HG03432 (cell line): ENCODE measurements at regions not wholly inside any gene's neighbourhood (a gene's known extent, or its start where the extent isn't known, plus 50 kb on each side); places are given as distances from the start of the nearest gene placed in this dataset.
"Not testable (repeated sequence)": the region's sequence is repeated elsewhere in the genome, so short reads cannot be mapped to it uniquely, and the experiment has no call there.

Experiments used
- ATAC-seq: cut with Tn5 transposase; IDR thresholded peaks from one replicate; pipeline ENCODE4 v1.9.1; 2021; ENCODE audit warnings: mild to moderate bottlenecking, moderate library complexity; ENCODE audit not compliant: unreplicated experiment

DNA sequence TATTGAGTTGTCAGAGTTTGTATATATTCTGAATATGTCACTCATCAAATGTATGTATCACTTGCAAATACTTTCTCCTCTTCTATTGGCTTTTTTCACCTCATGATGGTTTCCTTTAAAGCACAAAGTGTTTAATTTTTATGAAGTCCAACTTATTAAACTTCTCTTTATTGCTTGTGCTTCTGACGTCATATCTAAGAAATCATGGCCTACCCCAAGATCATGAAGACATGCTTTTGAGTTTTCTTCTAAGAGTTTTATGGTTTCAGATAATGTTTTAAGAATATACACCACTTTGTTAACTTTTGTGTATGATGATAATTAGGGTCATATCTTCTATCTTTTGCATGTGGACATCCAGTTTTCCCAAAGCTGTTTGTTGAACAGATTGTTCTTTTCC, 417.2 kb upstream of the ATP10A start:
- no peak for ATAC-seq

DNA sequence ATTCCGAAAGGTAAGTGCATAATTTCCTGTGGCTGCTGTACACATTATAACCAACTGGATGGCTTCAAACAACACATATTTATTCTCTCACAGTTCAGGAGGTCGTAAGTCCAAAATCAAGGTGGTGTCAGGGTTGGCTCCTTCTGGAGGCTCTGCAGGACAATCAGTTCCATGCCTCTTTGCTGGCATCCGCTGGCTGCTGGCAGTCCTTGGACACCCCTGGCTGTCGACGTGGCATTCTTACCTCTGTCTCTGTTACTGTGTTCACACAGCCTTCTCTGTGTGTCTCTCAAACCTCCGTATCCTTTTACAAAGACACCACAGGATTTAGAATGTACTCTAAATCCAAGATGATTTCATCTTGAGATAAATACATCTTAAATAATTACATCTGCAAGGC, 398.8 kb upstream of the ATP10A start:
- ATAC-seq: no peak

DNA sequence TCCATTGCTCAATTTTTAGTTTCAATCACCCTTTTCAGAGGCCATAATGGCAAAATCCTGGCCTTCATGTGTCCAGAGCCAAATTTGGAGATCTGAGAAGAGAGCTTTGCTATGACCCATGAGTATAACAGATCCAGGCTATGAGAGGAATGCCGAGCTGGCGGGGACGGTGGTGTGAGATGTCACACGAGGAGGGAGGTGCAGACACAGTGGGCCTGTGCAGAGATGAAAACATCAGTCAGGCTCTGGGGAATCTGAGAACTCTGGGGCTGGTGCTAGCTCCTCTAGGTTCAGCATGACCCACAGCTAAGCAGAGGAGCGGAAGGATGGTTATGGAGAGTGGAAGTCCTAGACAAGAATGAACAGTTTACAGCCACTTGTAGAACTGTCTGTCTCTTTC, 398.3 kb upstream of the ATP10A start:
- ATAC-seq: no peak

DNA sequence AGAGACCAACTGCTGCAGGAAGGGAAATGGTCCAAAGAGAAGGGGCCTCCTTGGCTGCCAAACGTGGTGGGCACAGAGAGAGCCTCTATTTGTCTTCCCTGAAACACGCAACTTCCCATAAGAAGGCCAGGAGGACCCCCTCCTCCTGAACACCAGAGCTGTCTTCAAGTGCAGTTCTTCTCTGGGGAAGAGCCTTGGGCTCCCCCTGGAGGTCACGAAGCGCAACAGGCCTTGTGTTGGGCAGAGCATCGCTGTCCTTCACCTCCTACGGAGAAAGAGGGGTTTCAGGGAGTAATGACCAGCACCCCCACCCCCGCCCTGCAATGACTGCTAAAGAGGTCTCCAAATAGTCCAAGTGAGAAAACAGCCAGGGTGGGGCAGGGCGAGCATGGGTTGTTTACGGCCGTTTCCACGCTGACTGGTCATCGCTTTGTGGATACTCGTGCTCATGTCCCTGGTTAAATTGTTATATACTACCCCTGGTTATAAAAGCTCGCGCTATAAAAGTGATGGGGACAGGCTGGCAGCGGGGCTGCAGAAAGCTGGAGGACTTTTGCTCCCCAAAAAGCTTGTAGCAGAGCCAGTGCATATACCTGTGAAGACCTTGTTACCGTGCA, 397.5 kb upstream of the ATP10A start:
- no peak for ATAC-seq

DNA sequence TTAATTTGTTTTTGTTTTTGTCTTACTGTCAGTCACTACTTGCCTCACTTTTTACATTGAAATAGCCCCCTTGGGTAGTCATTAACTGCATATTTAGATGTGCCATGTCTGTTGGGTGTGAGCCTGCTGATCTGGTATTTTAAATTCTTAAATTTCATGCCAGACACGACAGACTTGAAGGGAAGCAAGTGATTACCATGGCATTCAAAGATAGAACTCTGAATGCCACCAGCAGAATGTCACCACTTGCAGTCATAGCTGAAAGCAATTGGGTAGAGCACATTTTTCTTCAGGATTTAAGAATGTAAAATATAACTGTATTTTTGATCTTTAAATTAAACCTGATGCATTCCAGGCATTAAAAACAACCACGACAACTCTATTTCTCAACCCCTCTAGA, 396.5 kb upstream of the ATP10A start:
- ATAC-seq: no peak

DNA sequence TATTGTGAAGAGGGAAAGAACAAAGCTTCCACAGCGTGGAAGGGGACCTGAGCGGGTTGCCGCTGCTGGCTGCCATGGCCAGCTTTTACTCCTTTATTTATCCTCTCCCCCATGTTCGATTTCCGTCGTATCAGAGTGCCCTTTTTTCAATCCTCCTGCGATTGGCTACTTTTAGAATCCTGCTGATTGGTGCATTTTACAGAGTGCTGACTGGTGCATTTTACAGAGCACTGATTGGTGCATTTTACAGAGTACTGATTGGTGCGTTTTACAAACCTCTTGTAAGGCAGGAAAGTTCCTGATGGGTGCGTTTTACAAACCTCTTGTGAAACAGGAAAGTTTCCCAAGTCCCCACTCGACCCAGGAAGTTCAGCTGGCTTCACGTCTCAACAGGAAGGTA, 381.7 kb upstream of the ATP10A start:
- ATAC-seq: not testable (repeated sequence)

DNA sequence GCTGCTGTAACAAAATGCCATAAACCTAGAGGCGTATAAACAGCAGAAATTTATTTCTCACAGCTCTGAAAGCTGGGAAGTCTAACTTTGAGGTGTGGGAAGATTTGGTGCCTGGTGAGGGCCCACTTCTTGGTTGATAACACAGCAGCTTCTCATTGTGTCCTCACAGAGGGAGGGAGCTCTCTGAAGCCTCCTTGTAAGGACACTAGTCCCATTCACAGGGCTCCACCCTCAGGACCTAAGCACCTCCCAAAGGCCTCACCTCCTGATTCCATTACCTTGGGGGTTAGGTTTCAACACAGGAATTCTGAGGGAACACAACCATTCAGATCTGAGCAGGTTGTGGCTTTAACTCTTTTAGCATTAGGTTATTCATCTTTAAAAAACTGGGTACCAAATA, 380.3 kb upstream of the ATP10A start:
- ATAC-seq: no peak

DNA sequence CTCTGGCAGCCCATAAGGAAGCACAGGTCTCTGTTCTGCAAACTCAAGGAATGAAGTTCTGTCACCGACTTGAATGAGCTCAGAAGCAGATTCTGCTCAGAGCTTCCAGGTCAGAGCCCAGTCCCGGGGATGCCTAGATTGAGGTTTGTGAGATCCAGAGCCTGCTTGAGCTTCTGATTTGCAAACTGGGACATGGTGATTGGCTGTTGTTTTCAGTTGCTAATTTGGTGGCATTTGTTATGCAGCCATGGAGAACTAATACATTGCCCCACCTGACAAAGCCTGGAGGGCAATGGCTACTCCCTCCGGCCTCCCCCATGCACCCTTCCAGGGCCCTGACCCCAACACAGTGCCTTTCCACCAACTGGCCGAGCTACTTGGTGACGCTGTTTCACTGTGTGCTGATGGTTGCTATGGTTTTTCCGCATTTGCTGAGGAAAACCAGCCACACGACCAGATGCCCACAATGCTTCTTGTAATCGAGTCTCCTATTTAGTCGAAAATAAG, 379.5 kb upstream of the ATP10A start:
- ATAC-seq: no peak

DNA sequence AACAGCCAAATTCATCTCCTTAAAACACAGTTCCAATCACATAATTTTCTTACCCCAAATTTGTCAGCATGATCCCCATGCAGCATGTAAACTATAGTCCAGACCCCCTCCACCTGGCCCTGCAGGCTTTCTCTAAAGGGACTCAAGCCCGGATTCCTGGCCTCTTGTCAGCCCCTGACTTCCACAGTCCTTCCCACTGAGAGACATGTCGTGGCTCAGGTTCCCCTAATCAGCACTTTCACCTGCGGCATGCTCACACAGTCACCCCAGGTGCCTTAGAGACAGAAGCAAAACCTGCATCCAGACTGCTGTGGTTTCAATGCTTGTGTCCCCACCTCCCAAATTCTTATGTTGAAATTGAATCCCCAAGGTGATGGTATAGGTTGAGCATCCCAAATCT, 372.7 kb upstream of the ATP10A start:
- no peak for ATAC-seq

DNA sequence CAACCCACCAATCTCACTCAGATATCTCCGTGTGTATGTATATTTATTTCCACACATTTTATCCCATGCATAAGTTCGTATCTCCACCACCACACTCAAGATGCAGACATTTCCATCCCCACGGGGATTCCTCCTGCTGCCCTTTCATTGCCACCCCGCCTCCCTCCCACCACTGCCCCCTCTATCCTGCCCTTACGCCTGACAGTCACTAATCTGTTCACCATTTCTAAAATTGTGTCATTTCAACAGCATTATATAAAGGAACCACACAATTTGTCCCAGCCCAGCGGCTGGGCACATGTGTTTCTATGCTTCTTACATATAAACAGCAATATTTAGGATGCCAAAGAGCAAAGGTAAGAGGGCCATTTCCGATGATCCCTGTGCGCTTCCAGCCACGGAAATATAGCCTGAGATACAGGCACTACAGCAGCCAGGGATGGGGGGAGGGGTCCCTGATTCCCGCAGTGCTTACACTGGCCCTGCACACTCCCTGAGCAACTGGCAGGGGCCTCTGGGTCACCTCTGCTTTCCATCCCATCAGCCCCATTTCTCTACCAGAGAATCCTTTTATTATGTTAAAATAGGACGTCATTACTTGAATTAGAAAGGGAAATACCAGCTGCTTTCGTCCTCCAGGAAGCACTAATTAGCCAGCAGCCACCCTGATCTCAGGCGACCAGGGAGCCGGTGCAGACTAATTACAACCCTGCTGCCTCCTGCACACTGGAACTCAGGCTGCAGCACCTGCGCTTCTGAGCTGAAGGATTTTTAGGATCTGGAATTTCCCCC, 372.0 kb upstream of the ATP10A start:
- ATAC-seq: no peak

DNA sequence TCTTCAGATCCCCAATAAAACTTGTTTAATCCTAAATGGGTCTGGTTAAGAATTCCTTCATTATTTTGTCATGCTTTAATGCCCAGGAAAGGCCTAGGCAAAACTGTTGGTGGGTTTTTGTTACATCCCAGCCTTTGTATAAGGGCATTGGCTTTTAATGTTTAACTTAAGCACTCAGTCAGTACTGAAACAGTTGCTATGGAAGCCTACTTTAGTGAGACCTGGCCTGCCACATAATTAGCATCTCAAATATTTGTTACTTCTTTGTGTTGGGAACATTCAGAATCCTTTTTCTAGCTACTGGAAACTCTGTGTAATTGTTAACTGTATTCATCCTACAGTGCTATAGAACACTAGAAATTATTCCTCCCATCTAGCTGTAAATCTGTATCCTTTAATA, 369.6 kb upstream of the ATP10A start:
- ATAC-seq: no peak

DNA sequence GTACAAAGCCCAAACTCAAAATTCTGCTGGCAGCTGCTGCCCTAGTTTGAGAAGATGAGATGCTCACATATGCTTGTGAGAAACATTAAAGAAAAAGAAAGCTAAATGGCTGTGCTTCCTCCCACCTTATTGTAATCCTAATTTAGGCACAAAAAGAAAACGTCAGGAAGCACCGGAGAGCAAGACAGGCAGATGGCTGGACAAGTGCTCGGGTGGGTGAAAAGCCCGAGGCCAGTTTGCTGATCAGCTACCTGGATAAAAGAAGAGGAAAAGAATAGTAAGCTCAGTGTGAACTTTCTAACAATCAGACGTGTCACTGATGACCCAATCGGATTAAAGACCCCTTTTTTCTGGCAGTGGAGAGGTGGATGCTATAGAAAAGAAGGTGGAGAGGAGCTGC, 368.0 kb upstream of the ATP10A start:
- ATAC-seq: no peak

DNA sequence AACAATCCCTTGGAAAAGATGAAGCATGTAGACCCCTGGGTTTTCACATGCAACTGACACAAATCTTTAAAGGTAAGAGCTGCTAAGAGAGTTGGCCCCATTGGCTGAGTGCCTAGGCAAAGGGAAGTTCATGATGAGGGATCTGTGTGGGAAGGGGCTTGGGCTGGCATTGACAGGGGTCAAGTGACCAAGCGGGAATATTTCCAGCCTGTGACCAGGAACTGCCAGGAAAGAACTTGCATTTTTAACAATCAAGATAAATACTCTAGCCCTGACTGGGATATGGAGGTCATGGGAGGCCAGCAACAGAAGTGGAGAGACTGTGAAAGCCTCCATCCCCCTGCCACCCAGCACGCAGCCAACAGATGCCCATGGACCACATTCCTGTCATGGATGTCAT, 361.1 kb upstream of the ATP10A start:
- no peak for ATAC-seq

DNA sequence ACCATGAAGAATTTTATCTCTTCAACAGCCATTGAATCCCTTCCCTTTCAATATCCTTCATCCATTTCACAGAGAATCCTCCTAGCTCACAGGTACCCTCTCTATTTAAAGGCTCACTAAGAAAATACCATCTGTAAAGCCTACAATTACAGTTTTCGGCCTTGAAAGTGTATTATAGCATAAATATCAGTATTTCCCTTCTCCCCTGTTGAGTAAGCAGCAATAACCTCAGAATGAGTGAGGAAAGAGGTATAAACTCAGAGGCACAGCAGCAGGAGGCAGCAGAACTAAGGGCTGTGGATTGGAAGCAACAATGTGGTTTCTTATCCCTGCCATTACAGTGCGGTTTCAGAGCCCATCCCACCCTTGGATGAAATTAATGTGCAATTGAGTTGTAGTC, 360.6 kb upstream of the ATP10A start:
- no peak for ATAC-seq

DNA sequence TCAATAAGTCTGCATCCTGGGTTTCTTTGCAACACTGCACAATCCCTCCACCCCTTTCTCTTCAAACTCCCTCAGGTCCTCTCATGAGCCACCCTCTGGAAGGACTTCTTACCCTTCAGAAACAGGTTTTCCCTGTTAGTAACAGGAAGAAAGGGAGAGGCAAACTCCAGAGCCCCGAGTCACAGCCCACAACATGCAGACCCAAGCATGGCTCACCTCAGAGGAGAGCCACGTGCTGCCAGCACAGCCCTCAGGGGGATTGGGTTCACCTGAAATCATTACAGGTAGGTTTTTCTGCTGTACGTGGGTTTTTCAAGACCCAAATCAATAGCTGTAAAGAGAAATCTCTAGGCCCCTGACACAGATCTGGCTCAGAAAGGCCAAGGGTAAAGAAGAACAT, 359.7 kb upstream of the ATP10A start:
- ATAC-seq: no peak

DNA sequence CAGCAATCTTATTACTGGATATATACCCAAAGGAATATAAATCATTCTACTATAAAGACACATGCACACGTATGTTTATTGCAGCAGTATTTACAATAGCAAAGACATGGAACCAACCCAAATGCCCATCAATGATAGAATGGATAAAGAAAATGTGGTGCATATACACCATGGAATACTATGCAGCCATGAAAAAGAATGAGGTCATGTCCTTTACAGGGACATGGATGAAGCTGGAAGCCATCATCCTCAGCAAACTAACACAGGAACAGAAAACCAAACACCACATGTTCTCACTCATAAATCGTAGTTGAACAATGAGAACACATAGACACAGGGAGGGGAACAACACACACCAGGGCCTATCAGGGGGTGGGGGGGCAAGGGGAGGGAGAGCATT, 353.9 kb upstream of the ATP10A start:
- ATAC-seq: not testable (repeated sequence)

DNA sequence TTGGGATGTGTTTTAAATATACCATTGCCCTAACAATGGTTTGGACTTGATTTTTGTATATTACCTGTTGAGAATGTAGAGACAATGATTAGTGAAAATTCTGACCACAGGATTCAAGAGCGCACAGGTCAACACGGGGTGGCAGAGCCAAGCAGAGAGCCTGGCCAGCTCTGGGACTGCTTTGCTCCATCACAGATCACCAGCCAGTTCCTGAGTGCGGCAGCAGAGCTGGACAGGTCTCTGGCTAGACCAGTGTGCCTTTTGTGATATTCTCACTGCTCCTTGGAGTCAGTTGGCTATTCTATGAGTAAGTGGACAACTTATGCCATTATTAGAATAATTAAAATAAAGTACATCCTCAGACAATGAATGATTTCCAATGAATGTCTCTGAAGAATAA, 351.2 kb upstream of the ATP10A start:
- no peak for ATAC-seq

DNA sequence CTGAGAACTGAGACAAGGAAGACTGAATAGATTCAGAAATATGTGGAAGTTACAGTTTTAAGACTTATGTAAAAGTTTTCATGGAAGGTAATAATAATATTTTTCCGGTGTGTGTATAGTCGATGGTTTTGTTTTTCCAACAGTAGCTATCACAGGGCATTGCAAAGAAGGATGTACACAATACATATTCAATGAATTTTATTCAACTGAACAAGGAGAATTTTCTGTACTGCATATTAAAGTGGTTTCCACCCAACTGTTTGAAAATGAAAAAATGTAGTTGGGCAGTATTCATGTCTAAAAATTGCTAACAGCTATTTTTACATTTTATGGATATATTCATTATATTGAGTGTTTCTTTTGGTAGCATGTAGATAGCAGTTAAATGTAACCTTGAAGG, 350.3 kb upstream of the ATP10A start:
- no peak for ATAC-seq

DNA sequence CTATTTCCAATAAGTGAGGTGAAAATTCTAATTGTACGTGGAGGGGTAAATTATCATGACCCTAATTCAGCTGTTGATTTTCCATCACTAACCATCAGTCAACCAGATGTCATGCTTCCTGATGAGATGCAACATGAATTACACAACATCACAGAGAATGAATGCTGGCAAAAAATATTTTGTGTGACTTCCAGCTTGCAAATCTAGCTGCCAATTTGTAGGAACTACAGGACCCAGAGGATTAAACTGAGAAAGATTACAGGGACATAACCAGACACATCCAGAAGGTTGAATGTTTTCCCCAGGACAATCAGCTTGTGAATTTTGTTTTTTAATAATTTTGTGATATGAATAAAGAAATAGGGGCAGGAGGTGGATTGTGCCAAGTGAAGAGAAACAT, 349.0 kb upstream of the ATP10A start:
- no peak for ATAC-seq

DNA sequence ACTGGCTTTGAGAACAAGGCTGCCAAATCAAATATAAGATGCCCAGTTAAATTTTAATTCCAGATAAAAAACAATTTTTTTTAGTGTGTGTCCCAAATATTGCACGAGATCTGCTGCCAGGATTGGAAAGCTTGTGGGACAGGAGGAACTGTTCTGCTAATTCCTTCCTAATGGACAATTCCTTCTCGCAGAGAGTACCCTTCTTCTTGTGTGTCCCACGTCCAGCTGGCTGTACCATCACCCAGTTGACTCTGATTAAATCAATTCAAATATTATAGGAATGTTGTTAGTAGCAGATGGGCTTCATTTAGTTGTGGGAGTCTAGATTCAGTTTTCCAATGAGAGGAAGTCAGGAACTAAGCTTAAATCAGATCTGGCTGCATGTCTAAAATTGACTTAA, 347.9 kb upstream of the ATP10A start:
- no peak for ATAC-seq

DNA sequence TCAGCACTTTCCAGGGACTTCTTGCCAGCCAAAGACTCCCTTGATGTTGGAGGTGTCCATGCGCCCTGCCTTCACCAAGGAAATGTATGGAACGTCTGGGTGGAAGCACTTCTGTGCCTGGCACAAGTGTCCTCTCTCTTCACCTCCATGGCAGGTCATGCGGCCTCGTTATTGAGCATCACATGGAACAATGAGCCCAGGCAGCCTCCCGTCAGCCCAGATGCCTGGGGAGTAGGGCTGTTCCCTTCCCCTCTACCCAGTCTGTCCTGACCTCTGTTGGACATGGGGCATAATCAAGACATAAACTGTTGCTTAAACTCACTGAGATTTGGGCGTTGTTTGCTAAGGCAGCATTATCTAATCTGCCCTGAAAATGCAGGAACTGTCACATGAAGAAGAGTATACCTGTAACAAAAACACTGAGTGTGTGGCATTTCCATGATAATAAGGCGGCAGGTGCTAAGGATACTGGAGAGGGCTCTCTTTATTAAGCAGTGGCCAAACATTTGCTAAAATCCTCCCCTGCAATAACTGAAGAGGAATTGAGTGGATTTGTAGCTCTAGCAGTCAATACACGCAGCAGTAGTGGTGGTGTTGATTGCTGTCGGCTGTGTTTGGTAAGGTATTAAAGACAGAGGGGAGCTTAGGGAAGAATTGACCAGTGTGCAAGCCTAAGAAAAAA, 338.2 kb upstream of the ATP10A start:
- ATAC-seq: no peak

DNA sequence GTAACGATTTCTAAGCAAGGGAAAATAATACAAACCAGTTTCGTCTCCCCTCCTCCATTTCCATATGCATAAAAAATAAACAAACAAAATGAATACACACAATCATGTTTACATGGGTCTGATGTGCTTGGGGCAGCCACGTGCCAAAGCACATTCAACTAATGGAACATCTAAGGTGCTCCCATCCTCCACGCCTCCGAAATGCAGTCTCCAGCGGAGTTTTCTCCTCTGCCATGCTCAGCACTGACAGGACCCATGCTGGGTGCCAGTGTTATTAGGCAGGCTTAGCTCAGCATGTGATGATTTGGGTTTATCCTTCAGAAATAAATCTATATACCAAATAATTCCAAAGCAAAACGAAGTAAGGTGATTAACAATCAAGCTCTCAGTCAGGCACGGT, 337.3 kb upstream of the ATP10A start:
- no peak for ATAC-seq
